ENCODE measurements at regions not wholly inside any gene's neighbourhood (a gene's known extent, or its start where the extent isn't known, plus 50 kb on each side); places are given as distances from the start of the nearest gene placed in this dataset.

- TF ChIP-seq CTCF (IDR thresholded peaks at IDR 0.05) (no peak), POLR2A (IDR thresholded peaks at IDR 0.05) (no peak), POLR2AphosphoS5 (IDR thresholded peaks at IDR 0.05) (no peak), EP300 (IDR thresholded peaks at IDR 0.05; ENCODE audit: low read depth) (no peak)
Observed at GRCh38 chr3:152779653-152780052, 55.3 kb upstream of the P2RY1 start.

Measured in transverse colon (tissue), 4 donors.